ENCODE measurements at regions not wholly inside any gene's neighbourhood (a gene's known extent, or its start where the extent isn't known, plus 50 kb on each side); places are given as distances from the start of the nearest gene placed in this dataset.

GRCh38 chr1:208437401-208437800 lies 193.2 kb upstream of the PLXNA2 start:
- ATAC-seq (ENCODE audit: poor library complexity) (no peak), DNase-seq (no peak)
- ChIA-PET POLR2A (no interaction called here), CTCF (no interaction called here)
- Histone ChIP-seq H3K27ac (ENCODE audit: low read depth in 1 of 2, low read length in 2 of 2) (no peak overlapping the region), H3K9me3 (ENCODE audit: control insufficient read depth in 1 of 2, insufficient read depth in 1 of 2, low read length in 2 of 2) (no peaks in the 10 kb centered on the region), H3K4me3 (ENCODE audit: low read length) (no peak overlapping the region), H3K36me3 (ENCODE audit: insufficient read depth, low read length) (no peaks in the 10 kb centered on the region), H3K27me3 (ENCODE audit: control insufficient read depth in 1 of 2, insufficient read depth in 2 of 2, low read length in 2 of 2) (no peaks in the 10 kb centered on the region), H3K4me1 (ENCODE audit: insufficient read depth, low read length) (no peaks in the 10 kb centered on the region)
- Mint-ChIP-seq H3K27me3 (no peaks in the 10 kb centered on the region), H3K4me3 (no peak overlapping the region), H3K36me3 (ENCODE audit: low read depth) (no peaks in the 10 kb centered on the region), H3K4me1 (ENCODE audit: low read depth) (no peaks in the 10 kb centered on the region), H3K9me3 (peaks cover under 1% of the 10 kb centered on the region), H3K27ac (no peak overlapping the region)
- intact Hi-C loops (cut with DNase I, micrococcal nuclease), result no loop called here
- no peak for TF ChIP-seq CTCF (IDR thresholded peaks at IDR 0.05)

GRCh38 chr1:208438112-208438699 lies 194.0 kb upstream of the PLXNA2 start:
- TF ChIP-seq CTCF (IDR thresholded peaks at IDR 0.05), result no peak
- intact Hi-C loops (cut with DNase I, micrococcal nuclease), result no loop called here
- no peaks in the 10 kb centered on the region for H3K4me1 ChIP-seq (ENCODE audit: insufficient read depth, low read length)
- Mint-ChIP-seq H3K27ac (no peak overlapping the region), H3K36me3 (ENCODE audit: low read depth) (no peaks in the 10 kb centered on the region), H3K27me3 (no peaks in the 10 kb centered on the region), H3K4me3 (no peak overlapping the region), H3K4me1 (ENCODE audit: low read depth) (no peaks in the 10 kb centered on the region), H3K9me3 (peaks cover 5% of the 10 kb centered on the region)
- ATAC-seq (ENCODE audit: poor library complexity) (no peak), DNase-seq (no peak)
- no peaks in the 10 kb centered on the region for H3K27me3 ChIP-seq (ENCODE audit: control insufficient read depth in 1 of 2, insufficient read depth in 2 of 2, low read length in 2 of 2)
- H3K36me3 ChIP-seq (ENCODE audit: insufficient read depth, low read length), result no peaks in the 10 kb centered on the region
- peaks cover 0 to 5% of the 10 kb centered on the region in 2 experiments for H3K9me3 ChIP-seq (ENCODE audit: control insufficient read depth in 1 of 2, insufficient read depth in 1 of 2, low read length in 2 of 2)
- POLR2A ChIA-PET, result no interaction called here
- no peak overlapping the region for H3K4me3 ChIP-seq (ENCODE audit: low read length)
- no peak overlapping the region for H3K27ac ChIP-seq (ENCODE audit: low read depth in 1 of 2, low read length in 2 of 2)
- CTCF ChIA-PET, result no interaction called here

- H3K4me3 Mint-ChIP-seq, result no peak overlapping the region
- POLR2A ChIA-PET, result no interaction called here
- no peak for TF ChIP-seq CTCF (IDR thresholded peaks at IDR 0.05)
These were observed 201.6 kb upstream of the PLXNA2 start for GRCh38 chr1:208445758-208446203.

More at GRCh38 chr1:208445758-208446203, 201.6 kb upstream of the PLXNA2 start:
- no peaks in the 10 kb centered on the region for H3K36me3 ChIP-seq (ENCODE audit: insufficient read depth, low read length)
- H3K27ac ChIP-seq (ENCODE audit: low read depth in 1 of 2, low read length in 2 of 2), result no peak overlapping the region
- no peak overlapping the region for H3K4me3 ChIP-seq (ENCODE audit: low read length)
- H3K4me1 Mint-ChIP-seq (ENCODE audit: low read depth), result no peaks in the 10 kb centered on the region
- no peak for ATAC-seq (ENCODE audit: poor library complexity)
- H3K36me3 Mint-ChIP-seq (ENCODE audit: low read depth), result no peaks in the 10 kb centered on the region
- intact Hi-C loops (cut with DNase I, micrococcal nuclease), result no loop called here
- H3K9me3 ChIP-seq (ENCODE audit: control insufficient read depth in 1 of 2, insufficient read depth in 1 of 2, low read length in 2 of 2), result peaks cover 5% of the 10 kb centered on the region in 2 experiments
- no peak for DNase-seq
- H3K27ac Mint-ChIP-seq, result no peak overlapping the region
- H3K27me3 Mint-ChIP-seq, result peaks cover 22% of the 10 kb centered on the region
- H3K4me1 ChIP-seq (ENCODE audit: insufficient read depth, low read length), result no peaks in the 10 kb centered on the region
- peaks cover 9% of the 10 kb centered on the region for H3K9me3 Mint-ChIP-seq
- H3K27me3 ChIP-seq (ENCODE audit: control insufficient read depth in 1 of 2, insufficient read depth in 2 of 2, low read length in 2 of 2), result peaks cover 4% of the 10 kb centered on the region in 2 experiments
- CTCF ChIA-PET, result no interaction called here
